ENCODE measurements at regions not wholly inside any gene's neighbourhood (a gene's known extent, or its start where the extent isn't known, plus 50 kb on each side); places are given as distances from the start of the nearest gene placed in this dataset.

DNA sequence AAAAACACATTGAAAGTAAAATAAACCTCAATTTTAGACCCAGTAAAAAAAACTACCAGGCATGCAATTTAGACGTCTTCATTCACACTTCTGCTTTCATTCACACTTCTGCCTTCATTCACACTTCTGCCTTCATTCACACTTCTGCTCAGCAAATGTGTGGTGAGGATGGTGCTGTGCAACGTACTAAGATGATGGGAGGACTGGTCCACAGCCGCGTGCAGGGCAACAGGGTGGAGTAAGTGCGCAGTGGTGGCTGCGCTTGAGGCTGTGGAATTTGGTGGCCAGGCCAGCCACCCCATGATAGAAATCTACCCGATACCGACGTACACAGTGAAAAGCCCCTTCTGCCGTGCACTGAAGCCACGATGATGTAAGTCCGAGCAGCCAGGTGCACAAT lies 114.3 kb upstream of the CD93 start:
- intact Hi-C loops (cut with DNase I): loop anchor here (10.0 kb wide), 3 partner anchors 144 to 346 kb away; no protein-coding TSS in a partner anchor
- DNase-seq (no peak), ATAC-seq (ENCODE audit: poor library complexity) (no peak)

DNA sequence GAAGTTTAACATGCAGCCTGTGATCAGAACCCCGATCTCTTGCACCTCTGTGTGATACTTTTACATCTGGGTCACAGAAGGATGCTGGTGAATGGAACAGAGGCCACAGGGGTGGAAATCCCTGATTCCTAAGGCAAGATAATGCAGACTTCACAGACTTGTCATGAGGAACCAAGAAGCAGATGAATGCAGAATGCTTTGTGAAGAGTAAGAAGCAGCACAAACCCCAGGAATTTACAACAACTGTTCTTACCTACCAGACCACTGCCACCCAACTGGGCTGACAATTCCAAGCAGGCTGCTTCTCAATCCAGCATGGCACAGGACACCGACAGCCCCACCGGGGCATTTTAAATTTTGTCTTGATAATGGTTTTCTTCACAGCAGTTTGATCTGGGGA lies 113.2 kb upstream of the CD93 start:
- intact Hi-C loops (cut with DNase I): no loop called here
- no peak for ATAC-seq (ENCODE audit: poor library complexity)
- DNase-seq: no peak

DNA sequence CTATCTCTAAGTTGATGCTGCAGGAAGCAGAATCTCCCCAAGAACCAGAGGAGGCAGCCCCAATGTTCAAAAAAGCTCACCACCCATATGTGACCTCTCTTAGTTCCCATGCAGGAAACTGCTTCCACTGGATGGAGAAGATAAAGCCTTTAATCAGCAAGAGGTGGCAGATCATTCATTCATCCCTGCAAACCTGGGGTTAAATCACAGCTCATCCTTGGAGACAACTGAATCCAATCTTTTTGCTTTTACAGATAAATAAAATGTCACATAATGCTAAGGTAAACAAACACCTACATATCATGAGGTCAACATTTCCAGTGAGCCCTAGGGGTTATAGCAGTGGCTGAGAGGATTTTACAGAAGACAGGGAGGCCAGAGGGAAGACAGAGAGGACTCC lies 112.7 kb upstream of the CD93 start:
- ATAC-seq (ENCODE audit: poor library complexity) (no peak), DNase-seq (no peak)
- intact Hi-C loops (cut with DNase I): no loop called here

DNA sequence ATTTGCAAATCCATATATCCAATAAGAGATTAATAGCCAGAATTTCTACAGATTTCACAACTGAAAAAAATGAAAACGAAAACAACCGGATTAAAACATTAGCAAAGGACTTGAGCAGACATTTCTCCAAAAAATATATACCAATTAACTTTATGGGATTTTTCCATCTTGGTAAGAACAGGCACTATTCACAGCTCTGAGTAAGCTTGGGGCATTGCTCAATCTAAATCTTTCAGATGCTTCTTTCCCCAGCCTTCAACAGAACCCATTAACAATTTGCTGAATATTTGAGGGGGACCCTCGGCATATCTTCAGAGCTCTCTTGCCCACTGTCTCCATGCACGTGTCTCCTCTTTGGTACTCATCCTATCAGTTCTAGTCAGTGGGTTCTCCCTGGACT lies 111.7 kb upstream of the CD93 start:
- intact Hi-C loops (cut with DNase I): no loop called here
- ATAC-seq (ENCODE audit: poor library complexity): no peak
- DNase-seq: no peak

DNA sequence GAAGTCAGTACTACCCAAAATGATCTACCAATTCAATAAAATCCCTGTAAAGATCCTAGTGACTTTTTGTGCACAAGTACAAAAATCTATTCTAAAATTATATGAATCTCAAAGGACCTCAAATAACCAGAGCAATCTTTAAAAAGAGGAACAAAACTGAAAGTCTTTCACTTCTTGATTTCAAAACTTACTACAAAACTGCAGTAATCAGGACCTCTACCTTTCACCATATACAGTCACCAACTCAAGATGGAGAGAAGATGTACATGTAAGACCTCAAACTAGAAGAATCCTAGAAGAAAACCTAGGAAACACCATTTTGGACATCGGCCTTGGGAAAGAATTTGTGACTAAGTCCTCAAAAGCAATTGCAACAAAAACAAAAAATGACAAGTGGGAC lies 109.5 kb upstream of the CD93 start:
- intact Hi-C loops (cut with DNase I): no loop called here
- ATAC-seq (ENCODE audit: poor library complexity): no peak

DNA sequence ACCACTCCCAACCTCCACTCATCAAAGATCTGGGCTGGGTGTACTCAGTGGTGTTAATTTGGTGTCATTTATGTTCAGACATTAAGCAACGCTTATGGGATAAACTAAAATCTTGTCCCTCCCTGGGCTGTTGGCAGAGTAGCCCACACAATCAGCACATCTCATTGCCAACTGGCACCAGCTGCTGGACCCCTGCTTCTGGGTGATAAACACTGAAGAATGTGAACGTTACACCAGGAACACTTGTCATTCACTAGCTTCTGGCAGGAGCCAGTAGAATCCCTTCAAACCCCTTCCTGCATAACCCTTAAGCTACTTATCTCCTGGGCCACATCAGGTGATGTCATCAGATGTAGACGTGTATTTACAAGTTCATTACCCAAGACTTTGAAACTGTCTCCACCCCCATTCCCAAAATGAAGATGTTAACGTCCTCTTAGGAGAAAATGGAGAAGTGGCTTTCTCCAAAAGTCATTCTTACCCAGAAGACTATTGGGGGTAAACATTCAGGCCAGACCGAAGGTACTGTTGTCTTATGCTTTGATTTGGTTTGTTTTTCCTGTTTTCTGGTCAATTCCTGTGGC lies 107.8 kb upstream of the CD93 start:
- ATAC-seq (ENCODE audit: poor library complexity) (no peak), DNase-seq (no peak)
- intact Hi-C loops (cut with DNase I): no loop called here

More for the DNA sequence above, 109.5 kb upstream of the CD93 start:
- no peak for DNase-seq

DNA sequence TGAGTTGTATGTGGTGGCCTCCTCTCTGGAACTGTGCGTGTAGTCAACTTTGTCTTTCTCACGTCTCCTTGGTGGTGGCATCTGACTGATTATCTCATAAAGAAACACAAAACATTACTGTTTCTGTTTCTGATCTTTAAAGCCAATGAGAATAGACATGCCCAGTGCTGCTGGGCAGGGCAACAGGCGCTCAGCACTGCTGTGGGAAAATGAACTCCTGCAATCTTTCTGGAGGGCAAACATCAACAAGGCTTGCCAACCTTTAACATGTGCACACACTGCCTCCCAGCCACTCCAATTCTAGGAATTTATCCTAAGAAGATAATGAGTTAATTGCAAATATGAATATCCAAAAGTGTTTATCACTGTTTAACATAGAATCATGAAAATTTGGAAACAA lies 106.3 kb upstream of the CD93 start:
- intact Hi-C loops (cut with DNase I): no loop called here
- DNase-seq: no peak
- ATAC-seq (ENCODE audit: poor library complexity): no peak

DNA sequence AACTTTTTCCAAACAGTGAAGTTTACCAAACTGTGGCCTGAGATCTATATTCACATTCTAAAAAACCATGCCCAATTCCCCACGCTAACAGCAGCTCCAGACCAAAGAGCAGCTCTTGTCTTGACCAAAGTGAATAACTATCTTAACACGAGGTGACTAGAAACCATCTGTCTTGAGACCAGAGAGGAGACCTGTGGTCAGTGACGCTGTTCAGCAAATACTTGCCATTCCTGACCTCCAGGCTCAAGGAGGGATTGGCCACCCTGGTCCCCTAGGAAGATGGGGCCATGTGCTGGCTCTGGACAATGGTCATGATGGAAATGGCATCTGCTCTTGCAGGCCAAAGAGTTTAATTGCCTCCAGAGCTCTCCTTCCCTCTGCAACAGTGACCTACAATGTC lies 104.4 kb upstream of the CD93 start:
- ATAC-seq (ENCODE audit: poor library complexity): no peak

DNA sequence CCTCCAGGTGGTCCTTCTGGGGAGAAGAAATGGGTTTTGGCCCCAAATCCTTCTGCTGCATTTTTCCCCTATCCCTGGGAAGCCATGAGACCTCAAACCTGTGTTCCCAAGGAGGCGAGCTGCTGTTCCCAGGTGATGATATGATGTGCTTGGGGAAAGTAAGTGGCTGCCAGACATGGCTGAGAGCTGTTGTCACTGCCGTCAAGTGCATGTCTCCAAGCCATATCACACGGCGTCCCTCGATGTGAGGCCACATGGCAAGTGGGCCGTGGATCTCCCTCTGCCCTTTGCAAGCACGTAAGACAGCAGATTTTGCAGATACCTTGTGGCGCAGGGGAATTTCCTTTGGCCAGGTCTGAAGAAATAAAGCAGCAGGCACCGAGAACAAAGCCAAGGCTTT lies 103.7 kb upstream of the CD93 start:
- peak; percentile 70 for ATAC-seq (ENCODE audit: poor library complexity)
- DNase-seq: no peak
- intact Hi-C loops (cut with DNase I): no loop called here

More for the DNA sequence above, 104.4 kb upstream of the CD93 start:
- intact Hi-C loops (cut with DNase I): no loop called here
- DNase-seq: no peak

DNA sequence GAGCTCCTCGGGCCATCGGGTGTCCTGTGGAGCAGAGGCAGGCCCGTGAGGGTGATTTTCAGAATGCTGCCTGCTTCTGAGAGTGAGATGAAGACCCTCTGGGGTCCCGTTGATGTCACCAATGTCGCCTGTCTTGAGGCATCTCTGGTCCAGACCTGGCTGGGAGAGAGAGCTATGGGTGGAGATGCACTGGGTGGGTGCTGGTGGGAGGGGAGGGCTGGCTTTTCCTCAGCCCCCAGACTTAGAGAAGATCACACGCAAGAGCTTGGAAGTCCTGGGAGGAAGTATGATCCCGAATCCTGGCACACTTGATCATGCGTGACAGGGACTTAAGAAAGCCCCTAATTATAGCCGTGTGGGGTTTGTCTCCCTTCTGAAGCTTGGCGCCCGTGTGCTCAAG lies 103.2 kb upstream of the CD93 start:
- intact Hi-C loops (cut with DNase I): no loop called here
- DNase-seq (no peak), ATAC-seq (ENCODE audit: poor library complexity) (no peak)

DNA sequence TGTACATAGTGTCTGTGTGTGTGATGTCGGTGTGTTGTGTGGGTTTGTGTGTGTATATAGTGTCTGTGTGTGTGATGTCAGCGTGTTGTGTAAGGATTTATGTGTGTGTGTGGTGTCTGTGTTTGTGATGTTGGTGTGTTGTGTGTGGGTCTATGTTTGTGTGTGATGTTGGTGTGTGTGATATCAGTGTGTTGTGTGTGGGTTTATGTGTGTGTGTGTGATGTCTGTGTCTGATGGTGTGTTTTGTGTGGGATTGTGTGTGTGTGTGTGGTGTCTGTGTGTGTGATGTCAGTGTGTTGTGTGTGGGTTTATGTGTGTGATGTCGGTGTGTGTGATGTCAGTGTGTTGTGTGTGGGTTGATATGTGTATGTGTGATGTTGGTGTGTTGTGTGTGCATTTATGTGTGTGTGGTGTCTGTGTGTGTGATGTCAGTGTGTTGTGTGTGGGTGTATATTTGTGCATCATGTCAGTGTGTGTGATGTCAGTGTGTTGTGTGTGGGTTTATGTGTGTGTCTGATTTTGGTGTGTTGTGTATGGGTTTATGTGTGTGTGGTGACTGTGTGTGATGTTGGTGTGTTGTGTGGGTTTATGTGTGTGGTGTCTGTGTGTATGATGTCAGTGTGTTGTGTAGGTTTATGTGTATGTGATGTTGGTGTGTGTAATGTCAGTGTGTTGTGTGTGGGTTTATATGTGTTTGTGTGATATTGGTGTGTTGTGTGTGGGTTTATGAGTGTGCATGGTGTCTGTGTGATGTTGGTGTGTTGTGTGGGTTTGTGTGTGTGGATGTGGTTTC lies 102.4 kb upstream of the CD93 start:
- DNase-seq (no peak), ATAC-seq (ENCODE audit: poor library complexity) (no peak)
- intact Hi-C loops (cut with DNase I): no loop called here

DNA sequence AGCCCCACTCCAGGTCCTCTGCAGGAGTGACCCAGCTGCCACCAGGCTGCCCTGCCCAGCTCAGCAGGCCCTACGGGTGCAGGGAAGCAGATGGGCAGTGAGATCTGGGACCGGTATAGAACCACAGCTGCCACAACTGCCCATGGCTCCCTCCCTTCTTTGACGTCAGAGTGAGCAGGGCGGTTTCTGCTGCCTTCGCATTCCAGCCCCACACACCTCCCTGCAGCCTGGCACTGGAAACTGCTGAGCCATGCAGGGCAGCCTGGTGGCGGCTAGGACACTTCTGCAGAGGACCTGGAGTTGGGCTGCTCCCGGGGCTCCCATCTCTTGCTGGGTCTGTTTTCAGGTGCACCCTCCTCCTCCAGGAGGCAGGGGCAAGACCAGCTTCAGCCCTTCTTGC lies 101.6 kb upstream of the CD93 start:
- ATAC-seq (ENCODE audit: poor library complexity) (peak; percentile 90), DNase-seq (peak; percentile 61)
- intact Hi-C loops (cut with DNase I): no loop called here

DNA sequence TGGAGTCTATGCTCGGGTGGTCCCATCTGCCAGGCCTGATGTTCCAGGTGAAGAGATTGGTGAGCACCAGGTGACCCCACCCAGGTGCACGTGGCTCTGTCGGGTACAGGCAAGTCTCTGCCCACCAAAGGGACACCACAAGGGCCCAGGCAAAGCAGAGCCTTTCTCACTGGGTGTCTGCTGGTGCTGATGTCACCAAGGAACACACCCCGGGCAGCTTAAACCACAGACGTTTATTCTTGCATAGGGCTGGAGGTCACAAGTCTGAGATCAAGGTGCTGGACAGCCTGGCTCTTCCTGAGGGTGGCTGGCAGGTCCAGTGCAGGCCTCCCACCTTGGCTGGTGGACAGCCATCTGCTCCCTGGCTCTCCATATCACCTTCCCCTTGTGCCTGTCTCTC lies 100.7 kb upstream of the CD93 start:
- no peak for ATAC-seq (ENCODE audit: poor library complexity)
- DNase-seq: no peak
- intact Hi-C loops (cut with DNase I): no loop called here

DNA sequence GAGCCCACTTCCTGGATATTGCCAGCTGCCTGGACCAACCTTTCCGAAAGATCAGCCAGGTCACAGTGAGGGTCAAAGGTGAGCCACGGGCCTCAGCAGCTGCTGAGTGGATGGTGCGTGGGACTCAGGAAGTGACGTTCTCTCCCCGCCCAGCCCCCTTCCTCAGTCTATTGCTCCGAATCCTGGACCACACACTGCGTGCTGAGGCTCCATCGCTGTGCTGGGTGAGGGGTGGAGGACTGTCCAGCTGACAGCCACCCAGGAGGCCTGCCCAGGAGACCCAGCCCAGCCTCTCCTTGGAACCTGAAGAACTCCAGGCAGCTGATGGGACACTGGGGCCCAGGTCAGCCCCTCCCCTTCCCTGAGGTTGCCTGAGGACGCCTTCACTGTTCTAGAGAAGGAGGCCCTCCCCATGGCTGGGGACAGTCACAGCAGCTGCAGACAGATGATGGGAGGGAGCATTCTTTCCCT lies 94.4 kb upstream of the CD93 start:
- intact Hi-C loops (cut with DNase I): no loop called here
- DNase-seq (peak; percentile 75), ATAC-seq (ENCODE audit: poor library complexity) (peak; percentile 88)

DNA sequence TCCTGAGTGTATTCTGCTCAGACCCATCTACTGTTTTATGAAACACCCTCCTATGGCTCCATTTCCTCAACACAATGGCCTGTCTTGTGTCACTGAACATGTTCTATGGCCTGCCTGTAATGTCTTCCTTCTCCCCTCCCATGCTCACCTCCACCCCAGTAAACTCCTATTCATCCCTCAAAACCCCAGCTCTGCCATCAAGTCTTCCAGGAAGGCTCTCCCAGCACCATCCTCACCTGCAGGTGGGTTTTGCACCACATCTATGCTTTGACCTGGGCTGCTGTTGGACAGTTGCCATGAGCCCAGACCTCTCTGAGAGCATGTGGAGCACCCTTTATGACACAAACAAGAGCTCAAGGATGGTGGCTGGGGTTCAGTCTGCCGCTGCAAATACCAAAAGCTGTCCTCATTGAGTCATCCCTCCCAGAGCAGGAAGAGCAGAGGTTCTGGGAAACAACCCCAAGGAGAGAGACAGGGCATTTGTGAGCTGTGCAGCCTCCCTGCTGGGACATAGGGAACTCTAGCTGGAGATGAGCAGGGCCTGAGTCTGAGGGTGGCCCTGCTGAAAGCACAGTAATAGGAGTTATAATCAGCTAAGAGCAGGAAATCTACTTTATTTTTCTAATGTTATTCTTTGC lies 93.8 kb upstream of the CD93 start:
- ATAC-seq (ENCODE audit: poor library complexity) (peak; percentile 54), DNase-seq (no peak)
- intact Hi-C loops (cut with DNase I): no loop called here

DNA sequence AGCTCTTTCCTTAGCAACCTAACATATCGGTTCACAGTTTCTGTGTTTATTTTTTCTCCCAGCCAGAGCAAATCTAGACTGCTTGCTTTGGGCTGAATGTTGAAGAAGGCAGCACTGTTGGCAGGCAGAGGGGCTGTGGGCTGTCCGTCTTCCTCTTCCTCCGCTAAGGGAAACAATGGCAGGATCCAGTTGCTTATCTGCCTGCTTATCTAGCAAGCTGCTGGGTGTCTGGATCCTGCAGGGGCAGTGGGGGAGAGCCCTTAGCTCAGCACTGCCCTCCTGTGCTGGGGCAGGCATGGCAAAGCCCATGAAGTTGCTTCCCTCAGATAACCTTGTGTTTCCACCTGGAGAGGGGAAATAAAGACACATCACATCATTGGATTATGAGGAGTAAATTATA lies 92.7 kb upstream of the CD93 start:
- ATAC-seq (ENCODE audit: poor library complexity): peak; percentile 43
- intact Hi-C loops (cut with DNase I): no loop called here
- DNase-seq: no peak

DNA sequence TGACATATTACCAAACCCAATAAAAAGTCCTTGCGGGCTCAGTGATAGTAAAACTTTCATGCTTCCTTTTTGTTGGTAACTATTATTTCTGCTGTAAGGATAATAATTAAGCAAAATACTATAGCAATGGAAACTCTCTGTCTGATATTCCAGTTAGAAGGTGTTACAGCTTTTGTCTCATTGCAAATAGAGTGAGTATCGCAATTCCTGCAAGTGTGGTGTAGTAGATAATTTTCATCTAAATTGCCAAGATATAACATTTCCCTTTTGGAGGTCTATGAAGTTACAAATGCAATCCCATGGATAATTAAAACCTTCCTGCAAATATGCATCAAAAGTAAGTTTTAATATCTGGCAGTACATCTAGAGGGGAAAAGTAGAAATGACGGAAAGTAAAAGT lies 88.7 kb upstream of the CD93 start:
- ATAC-seq (ENCODE audit: poor library complexity) (no peak), DNase-seq (no peak)
- intact Hi-C loops (cut with DNase I): no loop called here

DNA sequence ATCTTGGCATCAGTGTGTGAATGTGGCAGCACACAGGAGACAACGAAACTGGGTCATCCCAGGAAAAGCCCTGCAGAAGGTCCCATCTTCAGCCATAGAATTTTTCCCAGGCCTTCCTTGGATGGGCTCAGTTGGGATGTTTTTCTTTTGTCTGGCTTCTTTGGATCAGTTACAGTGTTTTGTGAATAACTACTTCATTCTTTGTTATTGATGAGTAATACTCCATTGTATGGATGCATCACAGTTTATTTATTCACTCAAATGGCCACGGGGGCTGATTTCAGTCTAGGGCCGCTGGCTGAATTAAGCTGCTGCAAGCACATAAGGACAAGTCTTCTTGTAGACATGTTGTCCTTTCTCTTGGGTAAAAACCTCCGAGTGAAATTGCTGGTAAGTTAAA lies 81.3 kb upstream of the CD93 start:
- no peak for ATAC-seq (ENCODE audit: poor library complexity)
- intact Hi-C loops (cut with DNase I): no loop called here
- DNase-seq: no peak

DNA sequence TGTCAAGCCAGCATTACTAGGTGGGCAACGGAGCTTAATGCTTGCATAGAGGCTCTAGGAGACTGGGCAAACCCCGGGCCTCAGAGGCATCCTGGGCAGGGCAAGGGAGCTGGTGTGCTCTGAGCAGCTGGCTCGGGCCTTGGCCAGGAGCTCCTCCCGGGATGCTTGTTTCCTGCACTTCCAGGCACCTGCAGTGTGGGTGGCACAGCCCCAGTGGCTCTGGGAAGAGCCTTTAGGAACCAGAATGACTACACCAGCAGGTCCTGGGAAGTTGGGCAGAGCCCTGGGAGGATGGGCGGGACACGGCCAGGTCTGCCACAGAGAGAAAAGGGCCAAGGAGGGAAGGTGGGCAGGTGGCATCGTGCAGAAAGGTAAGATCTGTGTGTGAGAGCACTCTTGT lies 80.4 kb upstream of the CD93 start:
- intact Hi-C loops (cut with DNase I): no loop called here
- ATAC-seq (ENCODE audit: poor library complexity): no peak
- no peak for DNase-seq

DNA sequence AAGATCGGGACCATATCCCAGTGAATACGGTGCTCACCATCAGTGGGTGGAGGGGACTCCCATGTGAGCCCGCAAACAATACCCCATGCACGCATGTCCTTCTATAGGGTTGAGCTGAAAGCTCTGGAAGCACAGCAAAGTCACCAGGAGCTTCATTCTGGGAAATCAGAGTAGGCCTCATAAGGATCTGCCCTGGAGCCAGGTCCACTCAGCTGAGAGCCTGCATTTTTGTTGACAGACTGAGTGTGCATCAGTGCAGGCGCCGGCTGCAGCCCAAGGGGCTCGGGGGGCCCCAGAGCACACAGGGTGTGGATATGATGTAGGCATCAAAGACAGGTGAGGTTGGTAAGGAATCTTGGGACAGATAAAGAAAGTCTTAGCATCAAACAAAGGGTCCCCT lies 79.8 kb upstream of the CD93 start:
- intact Hi-C loops (cut with DNase I): no loop called here
- no peak for DNase-seq
- no peak for ATAC-seq (ENCODE audit: poor library complexity)

Data from Right ventricle myocardium superior (tissue), 1 donor.